Neuronal stem cell (in vitro differentiated cells): ENCODE measurements at regions not wholly inside any gene's neighbourhood (a gene's known extent, or its start where the extent isn't known, plus 50 kb on each side); places are given as distances from the start of the nearest gene placed in this dataset.

Source experiments
- DNase-seq: peaks from one replicate; pipeline ENCODE4 v3.0.0-alpha.2; 2013; ENCODE audit warnings: low spot score
- H2AFZ ChIP-seq: one replicate; pipeline ENCODE4 v1.6.1; 2013; ENCODE audit warnings: mild to moderate bottlenecking, low read length, inconsistent platforms
- H2AK5ac ChIP-seq: 2 replicates; pipeline ENCODE4 v1.6.1; 2013; ENCODE audit warnings: low read depth, mild to moderate bottlenecking, inconsistent platforms, low read length, moderate library complexity, mixed read lengths
- H2BK120ac ChIP-seq: 2 replicates; pipeline ENCODE4 v1.6.1; 2013; ENCODE audit warnings: low read depth, mild to moderate bottlenecking, inconsistent platforms, low read length, moderate library complexity, mixed read lengths
- H2BK12ac ChIP-seq: one replicate; pipeline ENCODE4 v1.6.1; 2013; ENCODE audit warnings: low read length, inconsistent platforms
- H2BK15ac ChIP-seq: 2 replicates; pipeline ENCODE4 v1.6.1; 2013; ENCODE audit warnings: mild to moderate bottlenecking, low read length, inconsistent platforms, mixed read lengths
- H2BK5ac ChIP-seq: one replicate; pipeline ENCODE4 v1.6.1; 2013; ENCODE audit warnings: inconsistent platforms, mild to moderate bottlenecking, low read length, moderate library complexity
- H3K14ac ChIP-seq: one replicate; pipeline ENCODE4 v1.6.1; 2013; ENCODE audit warnings: low read length, inconsistent platforms
- H3K18ac ChIP-seq: 2 replicates; pipeline ENCODE4 v1.6.1; 2013; ENCODE audit warnings: low read length, inconsistent platforms
- H3K23ac ChIP-seq: 2 replicates; pipeline ENCODE4 v1.6.1; 2013; ENCODE audit warnings: low read depth, mild to moderate bottlenecking, mixed read lengths, low read length, inconsistent platforms; ENCODE audit not compliant: poor library complexity
- H3K27ac ChIP-seq: replicated peaks from 3 replicates; pipeline ENCODE4 v1.5.1; 2013; ENCODE audit warnings: low read length, inconsistent platforms
- H3K27me3 ChIP-seq, 3 experiments: 2 replicates each; pipeline ENCODE4 v1.6.1; 2013; ENCODE audit warnings: low read length in 3 of 3, mild to moderate bottlenecking in 2 of 3, inconsistent platforms in 1 of 3, low read depth in 1 of 3, mixed read lengths in 1 of 3, moderate library complexity in 1 of 3; ENCODE audit not compliant: control insufficient read depth in 3 of 3, insufficient read depth in 3 of 3
- H3K36me3 ChIP-seq, 2 donors: replicated peaks in 1 of 2; 2 replicates each; pipeline ENCODE4 v1.6.1; 2013; ENCODE audit warnings: low read length in 2 of 2; ENCODE audit not compliant: control insufficient read depth in 2 of 2, insufficient read depth in 2 of 2
- H3K4ac ChIP-seq: 2 replicates; pipeline ENCODE4 v1.6.1; 2013; ENCODE audit warnings: inconsistent platforms, mild to moderate bottlenecking, low read length, moderate library complexity
- H3K4me1 ChIP-seq, 2 donors: 1 replicate in 1 of 2; 2 replicates in 1 of 2; pipeline ENCODE4 v1.6.1; 2013; ENCODE audit warnings: low read length in 2 of 2, low read depth in 1 of 2; ENCODE audit not compliant: control insufficient read depth in 2 of 2, insufficient read depth in 1 of 2
- H3K4me2 ChIP-seq: one replicate; pipeline ENCODE4 v1.6.1; 2013; ENCODE audit warnings: mild to moderate bottlenecking, low read length, inconsistent platforms; ENCODE audit not compliant: insufficient read depth, poor library complexity, severe bottlenecking
- H3K4me3 ChIP-seq, 2 donors: 2 replicates each; pipeline ENCODE4 v1.5.1; 2013; ENCODE audit warnings: low read length in 2 of 2, mild to moderate bottlenecking in 2 of 2, inconsistent platforms in 1 of 2, moderate library complexity in 1 of 2
- H3K79me1 ChIP-seq: one replicate; pipeline ENCODE4 v1.6.1; 2013; ENCODE audit warnings: low read depth, mild to moderate bottlenecking, inconsistent platforms, low read length, moderate library complexity
- H3K9ac ChIP-seq: one replicate; pipeline ENCODE4 v1.6.1; 2013; ENCODE audit warnings: mild to moderate bottlenecking, low read depth, low read length, inconsistent platforms; ENCODE audit not compliant: poor library complexity
- H3K9me3 ChIP-seq, 2 donors: replicated peaks in 1 of 2; 2 replicates each; pipeline versions ENCODE3 to v1.6.1; 2013; ENCODE audit warnings: low read length in 2 of 2, mild to moderate bottlenecking in 2 of 2, inconsistent platforms in 1 of 2, low read depth in 1 of 2, mixed read lengths in 1 of 2, moderate library complexity in 1 of 2; ENCODE audit not compliant: control insufficient read depth in 2 of 2, insufficient read depth in 1 of 2
- H4K8ac ChIP-seq: one replicate; pipeline ENCODE4 v1.6.1; 2013; ENCODE audit warnings: low read depth, mild to moderate bottlenecking, inconsistent platforms, low read length, moderate library complexity
- H4K91ac ChIP-seq: one replicate; pipeline ENCODE4 v1.6.1; 2013; ENCODE audit warnings: low read length, low read depth, mild to moderate bottlenecking, inconsistent platforms; ENCODE audit not compliant: poor library complexity
- WGBS, 2 donors: extraction: QIAGEN DNeasy Blood & Tissue Kit; methylation state at CpG; one replicate each; pipeline ENCODE4 v1.1.7; 2013; ENCODE audit warnings: missing lambda C conversion rate in 2 of 2, mixed read lengths in 1 of 2; ENCODE audit not compliant: insufficient read length in 2 of 2, insufficient replicate concordance in 1 of 2; ENCODE audit errors: extremely low coverage in 2 of 2; 5-methylcytosine and 5-hydroxymethylcytosine counted together

- DNase-seq, result no peak
- no peak overlapping the region for H3K9ac ChIP-seq
- H3K9me3 ChIP-seq, result no peaks in the 10 kb centered on the region
- no peak overlapping the region for H3K14ac ChIP-seq
- H3K23ac ChIP-seq, result no peak overlapping the region
- no peaks in the 10 kb centered on the region for H3K36me3 ChIP-seq
- no peak overlapping the region for H2BK15ac ChIP-seq
- H2BK5ac ChIP-seq, result no peak overlapping the region
- WGBS, 2 donors, result no CpG with 5 or more reads among the region's 10 CpGs
- H3K4me2 ChIP-seq, result peak overlapping the region; percentile 63
- H3K79me1 ChIP-seq, result no peaks in the 10 kb centered on the region
- H2AK5ac ChIP-seq, result no peak overlapping the region
- H3K4me1 ChIP-seq, result peaks cover 2 to 10% of the 10 kb centered on the region in 2 donors
- H4K91ac ChIP-seq, result no peak overlapping the region
- no peak overlapping the region for H4K8ac ChIP-seq
- H2AFZ ChIP-seq, result no peak overlapping the region
- no peak overlapping the region for H3K27ac ChIP-seq
- H2BK12ac ChIP-seq, result no peak overlapping the region
- H2BK120ac ChIP-seq, result no peak overlapping the region
- no peak overlapping the region for H3K18ac ChIP-seq
- no peak overlapping the region for H3K4ac ChIP-seq
- peaks cover 0 to 3% (median 0%) of the 10 kb centered on the region in 3 experiments for H3K27me3 ChIP-seq
- H3K4me3 ChIP-seq, result peak overlapping the region in 1 of 2 donors; percentile 71
These were observed 61.9 kb upstream of the IRF2 start for GRCh38 chr4:184536065-184536880.

DNA sequence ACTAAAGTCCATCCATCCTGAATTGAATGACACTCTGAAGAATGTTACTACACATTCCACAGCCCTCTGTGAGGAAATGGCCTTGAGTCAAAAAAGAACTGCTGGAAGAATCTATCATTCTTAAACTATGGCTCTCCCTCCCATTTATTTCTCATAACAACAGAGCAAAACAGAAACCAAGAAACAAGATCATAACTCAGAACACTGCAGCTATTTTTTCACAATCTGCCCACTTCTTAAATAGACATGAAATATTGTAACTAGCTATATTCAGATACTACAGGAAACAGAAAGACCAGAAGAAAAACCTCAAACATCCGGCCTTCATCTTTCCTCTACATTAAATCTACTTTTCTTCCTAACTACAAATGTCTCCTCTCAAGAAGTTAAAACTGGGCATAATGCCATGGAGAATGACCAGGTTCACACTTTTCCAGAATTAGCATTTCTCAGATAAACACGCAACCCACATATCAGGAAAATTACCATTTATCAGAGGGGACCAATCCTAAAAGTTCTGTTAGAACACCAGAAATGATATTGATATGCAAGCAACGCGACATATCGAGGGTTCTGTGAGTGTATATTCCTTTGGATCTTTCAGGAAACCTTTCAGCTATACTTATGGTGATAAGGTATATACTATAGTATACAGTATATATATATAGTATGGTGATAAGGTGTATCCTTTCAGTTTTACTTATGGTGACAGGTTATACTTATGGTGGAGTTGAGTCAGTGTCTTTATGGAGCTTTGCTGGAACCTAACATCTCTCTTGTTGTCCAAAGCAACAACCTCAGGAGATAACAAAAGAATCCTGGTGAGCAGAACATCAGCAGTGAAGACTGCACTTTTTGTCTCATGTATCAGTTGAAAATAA lies 60.4 kb upstream of the IRF2 start:
- no peaks in the 10 kb centered on the region for H3K36me3 ChIP-seq
- H3K79me1 ChIP-seq, result no peaks in the 10 kb centered on the region
- no peak overlapping the region for H3K14ac ChIP-seq
- DNase-seq, result no peak
- no peak overlapping the region for H3K23ac ChIP-seq
- H3K9me3 ChIP-seq, result no peaks in the 10 kb centered on the region
- H2AFZ ChIP-seq, result no peak overlapping the region
- no peak overlapping the region for H2BK12ac ChIP-seq
- no peak overlapping the region for H3K4me3 ChIP-seq
- no peak overlapping the region for H4K8ac ChIP-seq
- no peak overlapping the region for H3K27ac ChIP-seq
- H3K4me2 ChIP-seq, result no peak overlapping the region
- no peak overlapping the region for H2BK120ac ChIP-seq
- peaks cover 0 to 3% (median 0%) of the 10 kb centered on the region in 3 experiments for H3K27me3 ChIP-seq
- no peak overlapping the region for H2BK15ac ChIP-seq
- 100% methylated on average over 1 of the region's 5 CpGs; no CpG with 5 or more reads in 1 of the 2 donors for WGBS, 2 donors
- no peak overlapping the region for H2AK5ac ChIP-seq
- H3K9ac ChIP-seq, result no peak overlapping the region
- H2BK5ac ChIP-seq, result no peak overlapping the region
- H3K18ac ChIP-seq, result no peak overlapping the region
- H3K4me1 ChIP-seq, result peaks cover 2 to 13% of the 10 kb centered on the region in 2 donors
- no peak overlapping the region for H4K91ac ChIP-seq
- H3K4ac ChIP-seq, result no peak overlapping the region

GRCh38 chr4:184533908-184534307 lies 59.6 kb upstream of the IRF2 start:
- Histone ChIP-seq H3K4ac (no peak overlapping the region), H2BK120ac (no peak overlapping the region), H2BK12ac (no peak overlapping the region), H3K23ac (no peak overlapping the region), H3K4me1 (peaks cover 2 to 21% of the 10 kb centered on the region in 2 donors), H3K79me1 (no peaks in the 10 kb centered on the region), H3K14ac (no peak overlapping the region), H3K4me2 (no peak overlapping the region), H3K36me3 (no peaks in the 10 kb centered on the region), H3K4me3 (no peak overlapping the region), H3K27me3 (no peaks in the 10 kb centered on the region), H4K91ac (no peak overlapping the region), H2AK5ac (no peak overlapping the region), H4K8ac (no peak overlapping the region), H2BK15ac (no peak overlapping the region), H2BK5ac (no peak overlapping the region), H3K9ac (no peak overlapping the region), H2AFZ (no peak overlapping the region), H3K9me3 (no peaks in the 10 kb centered on the region), H3K27ac (no peak overlapping the region), H3K18ac (no peak overlapping the region)
- no peak for DNase-seq

- no peak overlapping the region for H4K8ac ChIP-seq
- H3K18ac ChIP-seq, result no peak overlapping the region
- peaks cover 0 to 22% of the 10 kb centered on the region in 2 donors for H3K4me1 ChIP-seq
- no peak overlapping the region for H2BK12ac ChIP-seq
- no peak overlapping the region for H2BK15ac ChIP-seq
- H2BK5ac ChIP-seq, result no peak overlapping the region
- H3K36me3 ChIP-seq, result no peaks in the 10 kb centered on the region
- H3K4ac ChIP-seq, result no peak overlapping the region
- H3K4me3 ChIP-seq, result no peak overlapping the region
- no peak overlapping the region for H3K4me2 ChIP-seq
- no peak overlapping the region for H3K23ac ChIP-seq
- no peaks in the 10 kb centered on the region for H3K27me3 ChIP-seq
- no CpG with 5 or more reads among the region's 2 CpGs for WGBS, 2 donors
- no peak for DNase-seq
- no peak overlapping the region for H2BK120ac ChIP-seq
- no peaks in the 10 kb centered on the region for H3K79me1 ChIP-seq
- H3K14ac ChIP-seq, result no peak overlapping the region
- no peak overlapping the region for H3K9ac ChIP-seq
- H3K27ac ChIP-seq, result no peak overlapping the region
- H2AFZ ChIP-seq, result no peak overlapping the region
- no peak overlapping the region for H4K91ac ChIP-seq
- H3K9me3 ChIP-seq, result peaks cover 0 to 7% of the 10 kb centered on the region in 2 donors
- no peak overlapping the region for H2AK5ac ChIP-seq
These were observed 56.7 kb upstream of the IRF2 start for GRCh38 chr4:184531008-184531407.
